ENCODE measurements at regions not wholly inside any gene's neighbourhood (a gene's known extent, or its start where the extent isn't known, plus 50 kb on each side); places are given as distances from the start of the nearest gene placed in this dataset.

- TF ChIP-seq CTCF (IDR thresholded peaks at IDR 0.05) (no peak), POLR2AphosphoS5 (IDR thresholded peaks at IDR 0.05) (no peak), POLR2A (IDR thresholded peaks at IDR 0.05) (no peak)
These were observed 236.6 kb downstream of the MFSD1 start for GRCh38 chr3:159038405-159038804.
